PC-9 (cell line): ENCODE measurements at regions not wholly inside any gene's neighbourhood (a gene's known extent, or its start where the extent isn't known, plus 50 kb on each side); places are given as distances from the start of the nearest gene placed in this dataset.

Experiments used
- BruUV-seq: library from RNA; stranded (reverse); fragments of 400-500 nt; replicated peaks from 2 replicates; lab custom pipeline; 2021; lab: Mats Ljungman, UMichigan
- CTCF ChIA-PET: fragments of 300-600 bp; sonication (Branson Sonifier 250); formaldehyde crosslinking; loops from one replicate; lab custom pipeline; 2022; ENCODE audit warnings: antibody characterized with exemption; lab: Charles Lee
- POLR2A ChIA-PET: fragments of 300-600 bp; sonication (Branson Sonifier 250); formaldehyde crosslinking; loops from one replicate; lab custom pipeline; 2022; ENCODE audit warnings: antibody characterized with exemption; ENCODE audit not compliant: unreplicated experiment; lab: Charles Lee
- DNase-seq, 2 experiments: peaks; one replicate each; pipeline versions ENCODE4 v3.0.0 to v3.0.0-alpha.2; 2015 to 2022; ENCODE audit warnings: mixed read lengths in 1 of 2
- H2AFZ ChIP-seq: fragments of 200-600 bp; sonication (generic); 2 replicates; pipeline ENCODE4 v1.8.1; 2017; ENCODE audit warnings: antibody characterized with exemption
- H3F3A ChIP-seq: fragments of 200-600 bp; sonication (generic); 2 replicates; pipeline ENCODE4 v1.8.1; 2017; ENCODE audit warnings: antibody characterized with exemption, mild to moderate bottlenecking, low read depth; ENCODE audit not compliant: insufficient read depth
- H3K27ac ChIP-seq: fragments of 200-600 bp; sonication (generic); 2 replicates; pipeline ENCODE4 v1.6.1; 2016; ENCODE audit warnings: mixed run types
- H3K27me3 ChIP-seq: fragments of 200-600 bp; sonication (generic); 2 replicates; pipeline ENCODE4 v1.6.1; 2016; ENCODE audit warnings: low read depth, mixed run types; ENCODE audit not compliant: insufficient read depth
- H3K36me3 ChIP-seq: fragments of 200-600 bp; sonication (generic); 2 replicates; pipeline ENCODE4 v1.6.1; 2016; ENCODE audit warnings: low read depth, mixed run types
- H3K4me1 ChIP-seq: fragments of 200-600 bp; sonication (generic); replicated peaks from 2 replicates; pipeline ENCODE4 v1.6.1; 2016; ENCODE audit warnings: mixed run types; ENCODE audit not compliant: insufficient read depth
- H3K4me2 ChIP-seq: fragments of 200-600 bp; sonication (generic); 2 replicates; pipeline ENCODE4 v1.6.1; 2017; ENCODE audit warnings: mixed run types
- H3K4me3 ChIP-seq: fragments of 200-600 bp; sonication (generic); 2 replicates; pipeline ENCODE4 v1.6.1; 2016; ENCODE audit warnings: mixed run types
- H3K79me2 ChIP-seq: fragments of 200-600 bp; sonication (generic); 2 replicates; pipeline ENCODE4 v1.6.1; 2017; ENCODE audit warnings: low read depth, mixed run types
- H3K9me2 ChIP-seq: fragments of 200-600 bp; sonication (generic); 2 replicates; pipeline ENCODE4 v1.8.1; 2017; ENCODE audit warnings: mild to moderate bottlenecking; ENCODE audit not compliant: insufficient read depth
- H3K9me3 ChIP-seq: fragments of 200-600 bp; sonication (generic); 2 replicates; pipeline ENCODE4 v1.8.1; 2016; ENCODE audit warnings: low read depth; ENCODE audit not compliant: insufficient read depth
- H4K20me1 ChIP-seq: fragments of 200-600 bp; sonication (generic); 2 replicates; pipeline ENCODE4 v1.8.1; 2017; ENCODE audit not compliant: insufficient read depth
- CTCF ChIP-seq: fragments of 200-600 bp; sonication (generic); conservative IDR thresholded peaks from 2 replicates; pipeline ENCODE4 v1.6.1; 2017; ENCODE audit warnings: mixed run types, antibody characterized with exemption, mild to moderate bottlenecking, moderate library complexity
- EZH2 ChIP-seq: fragments of 200-600 bp; sonication (generic); IDR thresholded peaks from 2 replicates; pipeline ENCODE4 v1.8.0; 2017; ENCODE audit warnings: antibody characterized with exemption, low read depth
- intact Hi-C: fragments of 100-400 bp; cut with micrococcal nuclease; formaldehyde crosslinking; loops from one replicate; pipeline ENCODE4 v1.10.0; 2022; ENCODE audit not compliant: unreplicated experiment

DNA sequence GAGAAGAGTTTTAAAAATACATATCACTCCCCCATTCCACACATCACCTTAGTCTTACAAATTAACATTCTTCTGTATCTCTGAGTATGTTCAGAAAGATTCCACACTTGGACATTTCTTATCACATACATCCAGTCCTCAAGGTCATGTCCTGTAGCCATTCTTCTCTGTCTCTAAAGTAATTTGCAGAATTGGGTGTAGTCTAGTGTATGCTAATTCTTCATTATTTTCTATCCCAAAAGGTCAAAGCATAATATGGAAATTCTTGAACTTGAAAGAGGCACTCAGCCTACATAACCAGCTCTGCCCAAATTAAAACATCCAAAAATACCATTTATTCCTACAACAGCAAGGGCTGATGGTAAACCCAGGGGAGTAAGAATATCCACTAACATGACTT is 286.0 kb downstream of the HAO1 start:
- Histone ChIP-seq H3K9me3 (no peaks in the 10 kb centered on the region), H3K27me3 (no peaks in the 10 kb centered on the region), H3K4me2 (no peak overlapping the region), H4K20me1 (no peaks in the 10 kb centered on the region), H2AFZ (no peak overlapping the region), H3K36me3 (no peaks in the 10 kb centered on the region), H3K79me2 (no peaks in the 10 kb centered on the region), H3K4me1 (no peaks in the 10 kb centered on the region), H3K9me2 (no peaks in the 10 kb centered on the region), H3F3A (no peaks in the 10 kb centered on the region), H3K27ac (no peak overlapping the region), H3K4me3 (no peak overlapping the region)
- ChIA-PET CTCF (no interaction called here), POLR2A (no interaction called here)
- DNase-seq = no peak
- TF ChIP-seq EZH2 = no peak
- no peak for TF ChIP-seq CTCF
- intact Hi-C loops = no loop called here
- BruUV-seq = no TSS peak

- Histone ChIP-seq H3F3A (no peaks in the 10 kb centered on the region), H3K9me2 (no peaks in the 10 kb centered on the region), H3K9me3 (no peaks in the 10 kb centered on the region), H4K20me1 (no peaks in the 10 kb centered on the region), H2AFZ (no peak overlapping the region), H3K27me3 (no peaks in the 10 kb centered on the region), H3K4me2 (no peak overlapping the region), H3K4me1 (no peaks in the 10 kb centered on the region), H3K79me2 (no peaks in the 10 kb centered on the region), H3K4me3 (no peak overlapping the region), H3K36me3 (no peaks in the 10 kb centered on the region), H3K27ac (no peak overlapping the region)
- DNase-seq = no peak
- TF ChIP-seq EZH2 (no peak), CTCF (no peak)
- POLR2A ChIA-PET = no interaction called here
- intact Hi-C loops = no loop called here
- BruUV-seq = no TSS peak
- CTCF ChIA-PET = no interaction called here
Measured at GRCh38 chr20:7656687-7657467, 283.4 kb downstream of the HAO1 start.

- no peaks in the 10 kb centered on the region for H3K79me2 ChIP-seq
- no peaks in the 10 kb centered on the region for H3K4me1 ChIP-seq
- no peak overlapping the region for H3K4me2 ChIP-seq
- CTCF ChIA-PET = no interaction called here
- no peaks in the 10 kb centered on the region for H4K20me1 ChIP-seq
- no peak for DNase-seq
- no peak overlapping the region for H3K27ac ChIP-seq
- no peaks in the 10 kb centered on the region for H3K9me2 ChIP-seq
- no peaks in the 10 kb centered on the region for H3K36me3 ChIP-seq
- H2AFZ ChIP-seq = no peak overlapping the region
- TF ChIP-seq EZH2 = no peak
- no peak for TF ChIP-seq CTCF
- no peaks in the 10 kb centered on the region for H3K9me3 ChIP-seq
- POLR2A ChIA-PET = no interaction called here
- no peaks in the 10 kb centered on the region for H3K27me3 ChIP-seq
- intact Hi-C loops = no loop called here
- no TSS peak for BruUV-seq
- no peaks in the 10 kb centered on the region for H3F3A ChIP-seq
- no peak overlapping the region for H3K4me3 ChIP-seq
Measured at GRCh38 chr20:7657569-7657968, 282.7 kb downstream of the HAO1 start.
